RWPE1 (cell line): ENCODE measurements at regions not wholly inside any gene's neighbourhood (a gene's known extent, or its start where the extent isn't known, plus 50 kb on each side); places are given as distances from the start of the nearest gene placed in this dataset.

Experiments
- CTCF ChIA-PET: fragments of 350-600 bp; sonication (Branson Sonifier 250); formaldehyde crosslinking; extraction: SDS; loops from one replicate; lab custom pipeline; 2021; lab: Yijun Ruan, JAX
- POLR2A ChIA-PET: fragments of 400-600 bp; formaldehyde crosslinking; extraction: SDS; loops from one replicate; lab custom pipeline; 2020; ENCODE audit warnings: antibody characterized with exemption; ENCODE audit not compliant: low non-redundant PET; lab: Yijun Ruan, JAX
- DNase-seq: peaks from one replicate; pipeline ENCODE4 v3.0.0; 2012; ENCODE audit warnings: low spot score
- H3K27ac ChIP-seq: fragments of 450-650 bp; 2 replicates; pipeline ENCODE4 v1.5.1; 2017
- TF ChIP-seq, protein P1 (sequence below): fragments of 450-650 bp; conservative IDR thresholded peaks from 2 replicates; pipeline ENCODE4 v1.5.1; 2017; ENCODE audit warnings: low read depth, mild to moderate bottlenecking

DNA sequence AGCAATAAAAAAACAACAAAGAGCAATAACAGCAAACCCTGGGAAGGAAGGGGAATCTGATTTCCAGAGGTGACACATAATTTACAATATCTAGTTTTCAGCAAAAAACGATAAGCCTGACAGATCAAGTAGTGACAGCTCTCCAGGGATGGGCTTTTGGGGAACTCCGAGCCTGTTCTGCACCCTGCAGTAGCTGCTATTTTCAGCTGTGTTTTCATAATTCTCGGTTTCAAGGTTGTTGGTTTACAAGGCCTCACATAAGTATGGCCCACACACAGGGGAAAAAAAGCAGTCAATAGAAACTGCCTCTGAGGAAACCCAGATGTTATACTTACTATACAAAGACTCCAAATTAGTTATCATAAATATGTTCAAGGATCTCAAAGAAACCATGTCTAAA lies 67.7 kb upstream of the CTLA4 start:
- POLR2A ChIA-PET, result no interaction called here
- TF ChIP-seq, protein P1, sequence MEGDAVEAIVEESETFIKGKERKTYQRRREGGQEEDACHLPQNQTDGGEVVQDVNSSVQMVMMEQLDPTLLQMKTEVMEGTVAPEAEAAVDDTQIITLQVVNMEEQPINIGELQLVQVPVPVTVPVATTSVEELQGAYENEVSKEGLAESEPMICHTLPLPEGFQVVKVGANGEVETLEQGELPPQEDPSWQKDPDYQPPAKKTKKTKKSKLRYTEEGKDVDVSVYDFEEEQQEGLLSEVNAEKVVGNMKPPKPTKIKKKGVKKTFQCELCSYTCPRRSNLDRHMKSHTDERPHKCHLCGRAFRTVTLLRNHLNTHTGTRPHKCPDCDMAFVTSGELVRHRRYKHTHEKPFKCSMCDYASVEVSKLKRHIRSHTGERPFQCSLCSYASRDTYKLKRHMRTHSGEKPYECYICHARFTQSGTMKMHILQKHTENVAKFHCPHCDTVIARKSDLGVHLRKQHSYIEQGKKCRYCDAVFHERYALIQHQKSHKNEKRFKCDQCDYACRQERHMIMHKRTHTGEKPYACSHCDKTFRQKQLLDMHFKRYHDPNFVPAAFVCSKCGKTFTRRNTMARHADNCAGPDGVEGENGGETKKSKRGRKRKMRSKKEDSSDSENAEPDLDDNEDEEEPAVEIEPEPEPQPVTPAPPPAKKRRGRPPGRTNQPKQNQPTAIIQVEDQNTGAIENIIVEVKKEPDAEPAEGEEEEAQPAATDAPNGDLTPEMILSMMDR, result no peak
- CTCF ChIA-PET, result no interaction called here
- no peak for DNase-seq
- H3K27ac ChIP-seq, result no peak overlapping the region

DNA sequence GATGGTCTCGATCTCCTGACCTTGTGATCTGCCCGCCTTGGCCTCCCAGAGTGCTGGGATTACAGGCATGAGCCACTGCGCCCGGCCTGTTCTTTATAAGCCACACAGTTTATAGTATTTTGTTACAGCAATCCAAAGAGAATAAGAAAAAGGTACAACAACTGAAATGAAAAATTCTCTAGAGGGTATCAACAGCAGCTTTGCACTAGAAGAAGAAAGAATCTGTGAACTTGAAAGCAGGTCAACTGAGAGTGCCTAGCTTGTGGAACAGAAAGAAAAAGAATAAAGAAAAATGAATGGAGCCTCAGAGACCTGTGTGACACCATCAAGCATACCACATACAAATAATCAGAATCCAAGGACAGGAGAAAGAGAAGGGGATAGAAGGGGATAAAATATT lies 66.8 kb upstream of the CTLA4 start:
- TF ChIP-seq, protein P1, result no peak
- ChIA-PET POLR2A (no interaction called here), CTCF (no interaction called here)
- no peak overlapping the region for H3K27ac ChIP-seq
- no peak for DNase-seq

DNA sequence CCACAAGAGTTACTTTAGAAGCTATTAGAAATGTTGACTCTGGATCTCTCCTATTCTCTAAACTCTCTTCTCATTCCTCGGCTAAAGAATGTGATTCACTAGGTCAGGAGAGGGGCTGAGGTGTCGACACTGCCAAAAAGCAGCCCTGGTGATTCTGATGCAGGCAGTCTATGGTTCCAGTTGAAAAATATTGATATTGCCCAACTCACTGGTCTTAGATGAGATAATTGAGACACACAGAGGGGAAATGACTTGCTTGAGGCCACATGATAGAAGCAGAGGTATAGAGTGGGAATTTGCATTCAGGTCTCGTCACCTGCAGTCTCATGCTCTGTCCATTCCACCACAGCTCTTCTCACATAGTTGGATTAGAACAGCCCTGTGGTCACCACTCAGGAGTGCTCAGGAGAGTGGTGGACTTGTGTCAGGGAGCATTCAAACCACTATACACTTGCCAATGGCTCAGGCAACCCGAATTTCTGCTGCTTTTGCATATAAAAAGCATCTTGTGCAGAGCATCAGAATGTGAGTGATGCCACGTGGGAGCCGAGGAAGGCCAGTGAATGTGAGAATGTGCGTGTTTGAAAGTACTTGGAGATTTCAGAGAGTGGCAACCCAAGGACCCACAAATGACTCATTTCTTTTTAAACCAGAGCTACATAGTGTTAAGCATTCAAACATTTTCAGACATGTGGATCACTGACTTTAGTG lies 65.1 kb upstream of the CTLA4 start:
- DNase-seq, result no peak
- no peak overlapping the region for H3K27ac ChIP-seq
- ChIA-PET CTCF (no interaction called here), POLR2A (no interaction called here)
- TF ChIP-seq, protein P1, result no peak

DNA sequence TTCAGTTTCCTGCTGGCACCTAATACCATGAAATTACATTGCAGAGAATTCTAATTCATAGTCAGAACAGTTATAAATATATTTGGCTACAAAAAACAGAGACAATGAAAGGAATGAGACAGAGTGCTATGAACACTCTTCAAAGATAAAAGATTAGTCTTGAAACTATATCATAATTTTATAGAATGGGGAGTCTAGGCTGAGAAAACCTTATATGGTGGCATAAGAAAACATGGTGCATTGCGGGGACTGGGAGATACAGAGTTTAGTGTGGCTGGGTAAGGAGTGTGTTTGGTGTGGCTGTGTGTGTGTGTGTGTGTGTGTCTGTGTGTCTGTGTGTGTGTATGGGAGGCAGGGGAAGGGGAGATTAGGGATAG lies 64.5 kb upstream of the CTLA4 start:
- CTCF ChIA-PET, result no interaction called here
- DNase-seq, result no peak
- TF ChIP-seq, protein P1, result no peak
- POLR2A ChIA-PET, result no interaction called here
- H3K27ac ChIP-seq, result no peak overlapping the region

DNA sequence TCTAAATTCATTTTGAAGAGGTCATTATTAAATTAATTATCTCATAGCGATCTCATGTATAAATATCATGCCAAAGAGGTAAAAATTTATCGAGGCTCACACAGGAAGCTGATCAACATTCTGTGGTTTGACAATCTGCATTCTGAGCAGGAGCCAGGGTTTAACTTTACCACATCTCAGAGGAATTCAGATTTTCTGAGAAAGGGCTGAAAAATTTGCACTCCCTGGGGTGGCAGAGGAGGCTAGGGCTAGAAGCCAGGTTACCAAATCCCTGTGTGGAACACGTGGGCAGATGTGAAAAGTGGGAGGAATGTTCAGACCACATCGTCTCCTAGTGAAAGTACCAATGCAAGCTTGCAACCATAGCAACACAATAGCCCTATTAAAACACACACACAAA lies 63.5 kb upstream of the CTLA4 start:
- CTCF ChIA-PET, result interaction anchor here (0.5 to 0.6 kb wide), 2 partner anchors 12 to 298 kb away, joined by 3 to 4 read pairs; no protein-coding TSS in a partner anchor
- DNase-seq, result no peak
- H3K27ac ChIP-seq, result no peak overlapping the region
- TF ChIP-seq, protein P1, result no peak
- POLR2A ChIA-PET, result no interaction called here

DNA sequence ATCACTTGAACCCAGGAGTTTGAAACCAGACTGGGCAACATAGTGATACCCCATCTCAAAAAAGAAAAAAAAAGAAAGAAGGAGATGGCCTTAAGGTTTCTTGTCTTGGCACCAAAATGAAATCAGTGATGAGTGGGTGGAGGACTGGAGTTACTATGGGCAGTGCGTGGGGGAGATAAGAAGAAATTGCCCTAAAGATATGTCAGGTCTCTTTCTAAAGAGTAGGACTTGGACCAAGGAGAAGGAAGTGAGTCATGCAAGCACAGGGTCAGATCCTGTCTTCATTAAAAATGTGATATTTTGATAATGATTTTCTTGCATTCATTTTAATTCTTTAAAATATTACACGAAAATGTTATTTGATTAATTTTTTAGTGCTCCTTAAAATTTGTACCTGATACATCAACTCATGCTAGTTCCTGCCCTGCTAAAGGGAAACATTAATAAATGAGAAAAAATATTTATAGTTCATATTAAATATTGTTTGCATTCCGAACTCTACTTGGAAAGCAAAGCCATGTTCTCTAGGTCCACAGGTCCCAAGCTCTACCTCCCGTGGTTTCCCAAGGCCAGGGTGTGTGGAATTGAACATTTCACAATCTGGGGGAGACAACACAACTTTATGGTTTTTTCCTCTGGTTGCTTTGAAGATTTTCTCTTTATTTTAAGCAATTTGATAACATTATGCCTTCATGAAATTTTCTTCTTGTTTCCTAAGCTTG lies 62.6 kb upstream of the CTLA4 start:
- no peak overlapping the region for H3K27ac ChIP-seq
- DNase-seq, result no peak
- CTCF ChIA-PET, result no interaction called here
- POLR2A ChIA-PET, result no interaction called here
- TF ChIP-seq, protein P1, result no peak
